KMS-11 (cell line): ENCODE measurements at regions not wholly inside any gene's neighbourhood (a gene's known extent, or its start where the extent isn't known, plus 50 kb on each side); places are given as distances from the start of the nearest gene placed in this dataset.

ENCODE experiments used
- H2AFZ ChIP-seq: fragments of 200-600 bp; sonication (generic); 2 replicates; pipeline ENCODE4 v1.6.1; 2016; ENCODE audit warnings: antibody characterized with exemption, mixed run types, low read depth
- H3K27ac ChIP-seq: fragments of 200-600 bp; sonication (generic); 2 replicates; pipeline ENCODE4 v1.6.1; 2016; ENCODE audit warnings: mild to moderate bottlenecking, mixed run types
- H3K27me3 ChIP-seq: fragments of 200-600 bp; sonication (generic); 2 replicates; pipeline ENCODE4 v1.6.1; 2017; ENCODE audit warnings: mild to moderate bottlenecking, low read depth, mixed run types, moderate library complexity; ENCODE audit not compliant: insufficient read depth
- H3K36me3 ChIP-seq: fragments of 200-600 bp; sonication (generic); 2 replicates; pipeline ENCODE4 v1.6.1; 2017; ENCODE audit warnings: mild to moderate bottlenecking, mixed run types; ENCODE audit not compliant: insufficient read depth
- H3K4me1 ChIP-seq: fragments of 200-600 bp; sonication (generic); 2 replicates; pipeline ENCODE4 v1.6.1; 2016; ENCODE audit warnings: mild to moderate bottlenecking, low read depth, mixed run types; ENCODE audit not compliant: poor library complexity, severe bottlenecking
- H3K4me2 ChIP-seq: fragments of 200-600 bp; sonication (generic); 2 replicates; pipeline ENCODE4 v1.7.0; 2016; ENCODE audit warnings: mild to moderate bottlenecking, mixed run types
- H3K4me3 ChIP-seq: fragments of 200-600 bp; sonication (generic); IDR thresholded peaks from 2 replicates; pipeline ENCODE4 v1.6.1; 2017; ENCODE audit warnings: low read depth, low read length, mixed read lengths; ENCODE audit not compliant: insufficient read depth
- H3K79me2 ChIP-seq: fragments of 200-600 bp; sonication (generic); 2 replicates; pipeline ENCODE4 v1.6.1; 2016; ENCODE audit warnings: low read depth, mixed run types; ENCODE audit not compliant: insufficient read depth
- H3K9ac ChIP-seq: fragments of 200-600 bp; sonication (generic); 2 replicates; pipeline ENCODE4 v1.6.1; 2016; ENCODE audit warnings: mild to moderate bottlenecking, mixed run types
- H4K20me1 ChIP-seq: fragments of 200-600 bp; sonication (generic); 2 replicates; pipeline ENCODE4 v1.6.1; 2016; ENCODE audit warnings: mild to moderate bottlenecking, mixed run types; ENCODE audit not compliant: insufficient read depth
- TF ChIP-seq, protein P1 (sequence below): fragments of 200-600 bp; sonication (generic); conservative IDR thresholded peaks from 2 replicates; pipeline ENCODE4 v1.6.1; 2017; ENCODE audit warnings: low read depth, mild to moderate bottlenecking, antibody characterized with exemption, low read length, moderate library complexity, mixed read lengths

DNA sequence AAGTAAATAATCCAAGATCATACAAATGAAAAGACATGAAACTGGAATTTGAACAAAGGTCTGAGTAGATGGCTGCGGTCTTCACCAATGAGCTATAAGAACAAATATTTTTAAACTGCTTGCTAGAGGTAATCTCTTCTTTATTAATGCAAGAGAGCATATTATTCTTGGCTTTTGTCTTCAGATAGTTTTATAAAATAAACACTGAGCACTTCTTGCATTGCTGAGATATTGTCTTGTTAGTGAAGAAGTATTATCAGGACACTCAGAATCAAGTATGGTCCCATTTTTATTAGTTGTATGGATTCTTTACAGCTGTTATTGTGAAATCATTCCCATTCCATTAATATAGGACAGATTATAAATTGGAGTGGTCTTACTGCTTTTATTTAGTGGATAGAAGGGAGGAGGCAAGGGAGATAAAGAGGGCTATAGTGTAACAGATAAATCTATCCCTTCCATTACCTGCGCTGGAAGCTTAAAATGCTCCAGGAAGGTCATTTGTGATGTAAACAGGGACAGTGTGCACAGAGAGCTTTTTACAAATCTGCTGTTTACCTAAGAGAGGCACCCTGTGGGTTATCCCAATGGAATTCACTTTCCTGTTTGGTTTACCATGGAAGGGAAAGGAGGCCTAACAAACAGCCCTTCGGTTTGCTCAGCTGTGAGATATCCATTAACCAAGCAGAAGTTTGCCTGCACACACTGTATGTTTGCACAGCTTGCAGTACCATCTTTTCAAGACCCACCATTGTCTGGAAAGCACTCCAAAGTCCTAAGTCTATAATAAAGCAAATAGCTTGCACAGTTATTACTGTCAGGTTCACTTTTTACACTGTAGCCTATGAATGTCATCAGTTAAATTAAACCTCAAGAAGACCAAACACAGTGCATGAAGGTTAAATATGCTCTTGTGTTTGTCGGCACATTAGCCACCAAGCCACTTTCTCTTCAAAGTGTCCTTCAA lies 347.7 kb upstream of the TGFBR2 start:
- Histone ChIP-seq H3K4me2 (no peak overlapping the region), H2AFZ (no peak overlapping the region), H3K27me3 (no peaks in the 10 kb centered on the region), H4K20me1 (no peaks in the 10 kb centered on the region), H3K79me2 (no peaks in the 10 kb centered on the region), H3K4me3 (no peak overlapping the region), H3K36me3 (no peaks in the 10 kb centered on the region), H3K27ac (no peak overlapping the region), H3K9ac (no peak overlapping the region), H3K4me1 (no peaks in the 10 kb centered on the region)
- TF ChIP-seq, protein P1, sequence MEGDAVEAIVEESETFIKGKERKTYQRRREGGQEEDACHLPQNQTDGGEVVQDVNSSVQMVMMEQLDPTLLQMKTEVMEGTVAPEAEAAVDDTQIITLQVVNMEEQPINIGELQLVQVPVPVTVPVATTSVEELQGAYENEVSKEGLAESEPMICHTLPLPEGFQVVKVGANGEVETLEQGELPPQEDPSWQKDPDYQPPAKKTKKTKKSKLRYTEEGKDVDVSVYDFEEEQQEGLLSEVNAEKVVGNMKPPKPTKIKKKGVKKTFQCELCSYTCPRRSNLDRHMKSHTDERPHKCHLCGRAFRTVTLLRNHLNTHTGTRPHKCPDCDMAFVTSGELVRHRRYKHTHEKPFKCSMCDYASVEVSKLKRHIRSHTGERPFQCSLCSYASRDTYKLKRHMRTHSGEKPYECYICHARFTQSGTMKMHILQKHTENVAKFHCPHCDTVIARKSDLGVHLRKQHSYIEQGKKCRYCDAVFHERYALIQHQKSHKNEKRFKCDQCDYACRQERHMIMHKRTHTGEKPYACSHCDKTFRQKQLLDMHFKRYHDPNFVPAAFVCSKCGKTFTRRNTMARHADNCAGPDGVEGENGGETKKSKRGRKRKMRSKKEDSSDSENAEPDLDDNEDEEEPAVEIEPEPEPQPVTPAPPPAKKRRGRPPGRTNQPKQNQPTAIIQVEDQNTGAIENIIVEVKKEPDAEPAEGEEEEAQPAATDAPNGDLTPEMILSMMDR, result no peak

GRCh38 chr3:30259730-30260129 lies 346.7 kb upstream of the TGFBR2 start:
- Histone ChIP-seq H4K20me1 (no peaks in the 10 kb centered on the region), H3K79me2 (no peaks in the 10 kb centered on the region), H3K27me3 (no peaks in the 10 kb centered on the region), H3K4me3 (no peak overlapping the region), H3K36me3 (no peaks in the 10 kb centered on the region), H2AFZ (no peak overlapping the region), H3K4me2 (no peak overlapping the region), H3K4me1 (no peaks in the 10 kb centered on the region), H3K27ac (no peak overlapping the region), H3K9ac (no peak overlapping the region)
- TF ChIP-seq, protein P1, result no peak

GRCh38 chr3:30260762-30261161 lies 345.6 kb upstream of the TGFBR2 start:
- Histone ChIP-seq H3K36me3 (no peaks in the 10 kb centered on the region), H3K4me1 (no peaks in the 10 kb centered on the region), H2AFZ (no peak overlapping the region), H3K27ac (no peak overlapping the region), H3K4me2 (no peak overlapping the region), H3K4me3 (no peak overlapping the region), H3K9ac (no peak overlapping the region), H4K20me1 (no peaks in the 10 kb centered on the region), H3K79me2 (no peaks in the 10 kb centered on the region), H3K27me3 (no peaks in the 10 kb centered on the region)
- TF ChIP-seq, protein P1, result no peak

DNA sequence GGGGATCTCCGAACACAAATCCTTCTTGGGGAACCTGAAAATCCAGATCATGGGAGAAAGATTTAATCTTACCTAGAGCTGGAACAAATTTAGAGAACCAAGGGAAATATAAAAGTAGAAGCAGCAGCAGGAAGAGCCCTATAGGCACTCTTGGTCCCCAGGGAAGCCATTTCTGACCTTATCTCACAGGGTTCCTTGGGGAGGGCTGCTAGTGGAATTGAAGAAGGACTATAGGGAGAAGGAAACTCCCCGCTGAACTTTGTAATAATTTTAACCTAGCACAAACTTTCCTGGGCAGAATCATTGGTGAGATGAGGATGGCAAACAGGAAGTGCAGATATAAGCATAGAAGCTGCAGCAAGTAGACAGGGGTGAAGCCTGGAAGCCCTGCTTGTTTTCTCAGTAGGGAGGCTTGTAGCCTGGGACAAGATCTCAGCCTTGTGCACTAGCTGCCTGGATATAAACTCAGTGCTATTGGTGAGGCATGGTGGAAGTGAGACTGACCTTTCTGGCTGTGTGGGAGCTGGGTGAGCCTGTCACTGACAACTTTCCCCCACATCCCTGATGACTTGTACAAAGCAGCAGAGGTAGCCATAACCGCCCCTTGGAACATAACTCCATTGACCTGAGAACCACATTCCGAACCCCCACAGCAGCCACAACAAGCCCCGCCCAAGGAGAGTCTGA lies 343.0 kb upstream of the TGFBR2 start:
- TF ChIP-seq, protein P1, result no peak
- no peaks in the 10 kb centered on the region for H3K79me2 ChIP-seq
- no peaks in the 10 kb centered on the region for H3K36me3 ChIP-seq
- H3K4me1 ChIP-seq, result no peaks in the 10 kb centered on the region
- H4K20me1 ChIP-seq, result no peaks in the 10 kb centered on the region
- H2AFZ ChIP-seq, result no peak overlapping the region
- no peaks in the 10 kb centered on the region for H3K27me3 ChIP-seq
- no peak overlapping the region for H3K4me3 ChIP-seq
- no peak overlapping the region for H3K4me2 ChIP-seq
- no peak overlapping the region for H3K27ac ChIP-seq
- no peak overlapping the region for H3K9ac ChIP-seq
